WERI-Rb-1 (cell line): ENCODE measurements at regions not wholly inside any gene's neighbourhood (a gene's known extent, or its start where the extent isn't known, plus 50 kb on each side); places are given as distances from the start of the nearest gene placed in this dataset.

Source experiments
- DNase-seq: peaks from one replicate; pipeline ENCODE4 v3.0.0-alpha.2; 2020
- H3K27ac ChIP-seq: fragments of 250-450 bp; sonication (Bioruptor Pico); 2 replicates; pipeline ENCODE4 v1.5.1; 2020; ENCODE audit warnings: mild to moderate bottlenecking, moderate library complexity
- H3K27me3 ChIP-seq: fragments of 250-450 bp; sonication (Bioruptor Pico); 2 replicates; pipeline ENCODE4 v1.5.1; 2021; ENCODE audit warnings: mild to moderate bottlenecking, low read depth, moderate library complexity; ENCODE audit not compliant: insufficient read depth, severe bottlenecking
- H3K36me3 ChIP-seq: fragments of 250-450 bp; sonication (Bioruptor Pico); 2 replicates; pipeline ENCODE4 v1.5.1; 2020; ENCODE audit warnings: mild to moderate bottlenecking, moderate library complexity
- H3K4me3 ChIP-seq: 2 replicates; pipeline ENCODE4 v1.5.1; 2011; ENCODE audit warnings: low read depth, mild to moderate bottlenecking, control low read depth, low read length
- H3K9me3 ChIP-seq: fragments of 250-450 bp; sonication (Bioruptor Pico); 2 replicates; pipeline ENCODE4 v1.5.1; 2021; ENCODE audit warnings: mild to moderate bottlenecking, moderate library complexity; ENCODE audit not compliant: severe bottlenecking
- CTCF ChIP-seq: IDR thresholded peaks from 2 replicates; pipeline ENCODE4 v1.5.1; 2011; ENCODE audit warnings: low read depth, mild to moderate bottlenecking, control low read depth, inconsistent platforms, low read length

GRCh38 chr14:27314231-27314630 is 716.4 kb upstream of the NOVA1 start:
- no peak for DNase-seq
- no peaks in the 10 kb centered on the region for H3K9me3 ChIP-seq
- H3K4me3 ChIP-seq = no peak overlapping the region
- TF ChIP-seq CTCF = no peak
- H3K36me3 ChIP-seq = no peaks in the 10 kb centered on the region
- H3K27ac ChIP-seq = no peak overlapping the region
- H3K27me3 ChIP-seq = no peaks in the 10 kb centered on the region

DNA sequence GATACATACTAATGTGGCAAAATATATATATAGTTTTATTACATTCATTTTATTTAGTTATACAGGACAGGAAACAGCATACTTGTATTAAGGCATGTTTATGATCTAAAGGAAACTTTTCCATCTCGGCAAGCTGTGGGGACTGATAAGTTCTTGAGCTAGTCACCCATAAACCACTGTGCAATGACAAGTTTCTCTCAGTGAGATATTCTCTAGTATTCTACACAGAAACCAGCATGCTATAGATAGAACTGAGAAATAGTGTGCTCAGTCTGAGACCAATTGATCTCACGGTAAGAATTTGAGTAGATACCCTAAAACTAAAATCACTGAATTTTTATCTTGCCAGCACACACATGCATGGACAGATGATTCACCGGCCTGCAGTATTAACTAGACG is 717.6 kb upstream of the NOVA1 start:
- TF ChIP-seq CTCF = no peak
- no peaks in the 10 kb centered on the region for H3K9me3 ChIP-seq
- H3K27me3 ChIP-seq = no peaks in the 10 kb centered on the region
- no peak for DNase-seq
- H3K4me3 ChIP-seq = no peak overlapping the region
- H3K27ac ChIP-seq = no peak overlapping the region
- H3K36me3 ChIP-seq = no peaks in the 10 kb centered on the region

- TF ChIP-seq CTCF = no peak
- Histone ChIP-seq H3K27ac (no peak overlapping the region), H3K4me3 (no peak overlapping the region), H3K27me3 (no peaks in the 10 kb centered on the region), H3K9me3 (no peaks in the 10 kb centered on the region), H3K36me3 (no peaks in the 10 kb centered on the region)
- DNase-seq = no peak
These were observed 718.1 kb upstream of the NOVA1 start for GRCh38 chr14:27315947-27316346.

DNA sequence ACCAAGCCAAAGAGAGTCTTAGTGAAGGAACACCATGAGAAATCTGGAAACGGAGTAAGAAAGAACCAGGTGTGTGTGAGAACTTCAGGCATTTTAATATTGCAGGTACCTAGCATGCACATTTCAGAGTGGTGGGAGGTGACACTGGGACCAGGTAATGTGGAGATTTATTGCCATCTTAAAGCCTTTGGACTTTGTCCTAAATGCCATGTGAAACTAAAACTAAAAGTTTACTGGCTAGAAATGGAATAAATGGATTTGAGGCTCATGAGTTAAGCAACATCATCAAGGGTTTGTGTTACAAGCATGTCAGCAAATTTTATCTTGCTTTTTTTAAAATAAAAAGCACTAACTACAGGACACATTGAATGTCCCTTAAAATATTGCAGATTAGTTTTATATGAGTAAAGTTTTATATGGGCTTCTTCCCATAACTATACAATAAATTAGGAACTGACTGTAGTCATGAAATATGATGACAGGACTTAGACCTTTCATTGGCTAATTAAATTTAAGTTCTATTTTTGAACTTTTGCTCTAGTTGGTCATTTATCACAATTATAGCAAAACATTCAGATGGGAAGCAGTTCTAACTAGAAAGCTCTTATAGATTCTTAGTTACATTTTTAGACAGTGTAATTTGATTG is 721.1 kb upstream of the NOVA1 start:
- DNase-seq = no peak
- H3K4me3 ChIP-seq = no peak overlapping the region
- H3K36me3 ChIP-seq = no peaks in the 10 kb centered on the region
- TF ChIP-seq CTCF = no peak
- H3K27me3 ChIP-seq = no peaks in the 10 kb centered on the region
- H3K9me3 ChIP-seq = no peaks in the 10 kb centered on the region
- H3K27ac ChIP-seq = no peak overlapping the region

DNA sequence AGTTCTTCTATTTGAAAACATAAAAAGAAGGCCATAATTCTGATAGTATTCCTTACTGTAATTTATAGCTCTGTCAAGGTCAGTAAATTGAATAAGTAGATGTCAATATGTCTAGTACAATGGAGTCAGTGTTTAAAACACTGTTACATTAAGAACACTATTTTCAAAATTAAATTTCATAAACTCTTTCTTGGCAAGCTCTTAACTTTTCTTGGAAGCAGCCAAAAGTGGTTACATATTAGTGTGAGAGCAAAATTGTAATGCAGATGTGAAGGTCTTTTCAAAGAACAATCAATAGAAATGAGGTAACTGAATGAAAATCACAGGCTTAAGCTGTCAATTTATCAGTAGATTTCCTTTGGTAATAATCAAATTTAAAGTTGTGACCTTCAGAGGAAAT is 722.4 kb upstream of the NOVA1 start:
- TF ChIP-seq CTCF = no peak

DNA sequence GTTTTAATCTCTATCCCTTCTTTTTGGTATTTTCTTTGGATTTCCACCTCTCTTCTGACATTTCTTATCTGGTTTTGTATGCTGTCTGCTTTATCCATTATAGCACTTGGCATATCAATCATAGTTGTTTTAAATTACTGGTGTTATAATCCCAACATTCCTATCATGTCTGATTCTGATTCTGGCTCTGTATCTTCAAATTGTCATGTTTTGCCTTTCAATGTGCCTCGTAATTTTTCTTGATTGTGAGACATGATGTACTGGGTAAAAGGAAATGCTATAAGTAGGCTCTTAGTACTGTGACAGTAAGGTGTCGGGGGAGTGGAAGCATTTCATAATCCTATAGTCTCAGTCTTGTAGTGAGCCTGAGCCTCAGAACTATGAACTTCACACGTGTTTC is 729.3 kb upstream of the NOVA1 start:
- Histone ChIP-seq H3K4me3 (no peak overlapping the region), H3K27ac (no peak overlapping the region), H3K36me3 (no peaks in the 10 kb centered on the region), H3K27me3 (peaks cover 6% of the 10 kb centered on the region), H3K9me3 (no peaks in the 10 kb centered on the region)
- DNase-seq = no peak
- no peak for TF ChIP-seq CTCF

More for the DNA sequence above, 722.4 kb upstream of the NOVA1 start:
- Histone ChIP-seq H3K4me3 (no peak overlapping the region), H3K27me3 (no peaks in the 10 kb centered on the region), H3K27ac (no peak overlapping the region), H3K9me3 (no peaks in the 10 kb centered on the region), H3K36me3 (no peaks in the 10 kb centered on the region)
- no peak for DNase-seq
